Epithelial cell of proximal tubule (primary cell): ENCODE measurements at regions not wholly inside any gene's neighbourhood (a gene's known extent, or its start where the extent isn't known, plus 50 kb on each side); places are given as distances from the start of the nearest gene placed in this dataset.
"Not testable (repeated sequence)": the region's sequence is repeated elsewhere in the genome, so short reads cannot be mapped to it uniquely, and the experiment has no call there.

Source experiments
- DNase-seq: peaks from one replicate; pipeline ENCODE4 v3.0.0-alpha.2; 2011; ENCODE audit warnings: low read depth
- H3K4me3 ChIP-seq: 2 replicates; pipeline ENCODE4 v1.5.1; 2011; ENCODE audit warnings: low read depth, mild to moderate bottlenecking, low read length
- TF ChIP-seq, protein P1 (sequence below): conservative IDR thresholded peaks from 2 replicates; pipeline ENCODE4 v1.5.1; 2012; ENCODE audit warnings: low read depth, mild to moderate bottlenecking, low read length

DNA sequence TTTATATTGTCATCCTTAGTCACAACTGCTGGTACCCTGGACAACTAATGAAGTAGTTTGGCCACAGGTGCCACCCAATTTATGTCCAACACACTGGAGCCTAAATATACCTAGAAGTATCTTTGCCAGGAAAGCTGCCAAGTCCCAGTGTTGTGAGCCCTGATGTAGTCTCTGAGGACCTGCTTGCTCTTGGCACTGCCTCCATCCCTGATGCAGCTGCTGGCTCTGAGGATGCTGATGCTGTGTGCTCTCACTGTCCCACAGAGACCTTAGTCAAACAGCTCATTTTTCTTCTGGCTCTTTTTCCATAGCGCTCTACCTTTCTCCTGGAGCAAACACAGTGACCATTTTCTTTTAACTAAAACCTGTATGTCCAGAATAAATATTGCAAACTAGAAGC, 1535.4 kb upstream of the ADGRL3 start:
- no peak overlapping the region for H3K4me3 ChIP-seq
- TF ChIP-seq, protein P1, sequence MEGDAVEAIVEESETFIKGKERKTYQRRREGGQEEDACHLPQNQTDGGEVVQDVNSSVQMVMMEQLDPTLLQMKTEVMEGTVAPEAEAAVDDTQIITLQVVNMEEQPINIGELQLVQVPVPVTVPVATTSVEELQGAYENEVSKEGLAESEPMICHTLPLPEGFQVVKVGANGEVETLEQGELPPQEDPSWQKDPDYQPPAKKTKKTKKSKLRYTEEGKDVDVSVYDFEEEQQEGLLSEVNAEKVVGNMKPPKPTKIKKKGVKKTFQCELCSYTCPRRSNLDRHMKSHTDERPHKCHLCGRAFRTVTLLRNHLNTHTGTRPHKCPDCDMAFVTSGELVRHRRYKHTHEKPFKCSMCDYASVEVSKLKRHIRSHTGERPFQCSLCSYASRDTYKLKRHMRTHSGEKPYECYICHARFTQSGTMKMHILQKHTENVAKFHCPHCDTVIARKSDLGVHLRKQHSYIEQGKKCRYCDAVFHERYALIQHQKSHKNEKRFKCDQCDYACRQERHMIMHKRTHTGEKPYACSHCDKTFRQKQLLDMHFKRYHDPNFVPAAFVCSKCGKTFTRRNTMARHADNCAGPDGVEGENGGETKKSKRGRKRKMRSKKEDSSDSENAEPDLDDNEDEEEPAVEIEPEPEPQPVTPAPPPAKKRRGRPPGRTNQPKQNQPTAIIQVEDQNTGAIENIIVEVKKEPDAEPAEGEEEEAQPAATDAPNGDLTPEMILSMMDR = no peak
- DNase-seq = no peak

DNA sequence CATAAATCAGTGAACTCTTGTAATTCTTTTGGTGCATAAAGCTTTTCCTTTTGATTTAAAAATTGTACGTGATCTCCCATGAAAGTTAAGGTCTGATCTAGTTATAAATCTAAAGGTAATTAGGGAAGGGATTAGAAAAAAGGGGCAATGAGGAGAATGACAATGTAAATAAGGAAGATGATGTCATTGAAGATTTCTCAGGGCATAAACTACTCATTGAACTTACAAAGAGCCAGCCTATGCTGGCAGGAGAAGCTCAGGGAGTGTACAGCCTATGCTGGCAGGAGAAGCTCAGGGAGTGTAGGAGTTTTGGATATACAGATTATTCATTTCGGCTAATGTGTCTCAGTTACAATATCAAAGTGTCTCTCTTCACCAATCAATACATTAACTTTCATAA, 1533.5 kb upstream of the ADGRL3 start:
- no peak for DNase-seq
- TF ChIP-seq, protein P1 = no peak
- no peak overlapping the region for H3K4me3 ChIP-seq

DNA sequence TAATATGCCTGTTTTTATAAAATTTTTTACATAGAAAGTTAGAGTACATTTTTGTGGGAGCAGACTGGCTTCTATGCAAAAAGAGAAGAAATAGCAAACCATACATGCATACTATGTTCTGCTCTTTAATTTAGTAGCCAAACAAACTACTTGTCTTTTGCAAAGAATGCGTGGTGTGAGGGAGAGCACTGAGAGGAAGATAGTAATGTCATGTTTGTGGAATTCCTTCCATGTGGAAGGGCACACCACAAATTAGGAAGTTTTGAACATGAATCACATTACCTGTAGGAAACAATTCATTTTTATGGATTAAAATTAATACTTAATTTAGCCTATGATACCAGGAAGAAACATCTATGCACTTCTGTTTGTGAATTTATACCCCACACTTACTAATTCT, 1529.1 kb upstream of the ADGRL3 start:
- TF ChIP-seq, protein P1 = no peak
- no peak overlapping the region for H3K4me3 ChIP-seq
- DNase-seq = no peak

DNA sequence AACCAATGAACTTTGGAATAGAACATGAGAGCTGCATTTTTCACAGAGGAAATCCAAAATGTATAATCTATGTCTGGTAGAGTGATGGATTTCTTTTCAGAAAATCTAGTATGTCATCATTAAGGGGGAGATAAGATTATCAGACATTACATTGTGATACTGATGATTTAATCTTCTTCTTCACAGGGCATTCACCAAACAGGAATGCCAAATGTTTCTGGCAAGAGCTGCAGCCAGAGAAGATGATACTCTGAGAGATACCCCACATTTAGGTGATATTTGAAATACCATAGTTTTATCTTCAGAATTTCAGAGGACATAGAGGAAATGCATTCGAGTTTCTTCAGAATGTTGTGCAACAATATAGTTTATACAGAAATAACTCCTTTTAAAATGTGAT, 1523.7 kb upstream of the ADGRL3 start:
- TF ChIP-seq, protein P1 = no peak
- DNase-seq = no peak
- H3K4me3 ChIP-seq = no peak overlapping the region

DNA sequence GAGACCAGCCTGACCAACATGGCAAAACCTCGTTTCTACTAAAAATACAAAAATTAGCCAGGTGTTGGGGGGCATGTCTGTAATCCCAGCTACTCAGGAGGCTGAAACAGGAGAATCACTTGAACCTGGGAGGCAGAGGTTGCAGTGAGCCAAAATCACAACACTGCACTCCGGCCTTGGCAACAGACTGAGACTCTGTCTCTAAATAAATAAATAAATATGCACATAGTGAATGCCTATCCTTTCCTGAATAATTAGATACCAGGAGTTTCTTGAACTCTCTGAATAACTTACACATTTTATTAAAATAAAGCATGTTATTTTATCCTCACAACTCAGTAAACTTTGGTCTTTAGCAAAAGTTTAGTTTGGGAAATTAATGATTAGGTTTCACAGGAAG, 1523.1 kb upstream of the ADGRL3 start:
- H3K4me3 ChIP-seq, DNase-seq: not testable (repeated sequence)

DNA sequence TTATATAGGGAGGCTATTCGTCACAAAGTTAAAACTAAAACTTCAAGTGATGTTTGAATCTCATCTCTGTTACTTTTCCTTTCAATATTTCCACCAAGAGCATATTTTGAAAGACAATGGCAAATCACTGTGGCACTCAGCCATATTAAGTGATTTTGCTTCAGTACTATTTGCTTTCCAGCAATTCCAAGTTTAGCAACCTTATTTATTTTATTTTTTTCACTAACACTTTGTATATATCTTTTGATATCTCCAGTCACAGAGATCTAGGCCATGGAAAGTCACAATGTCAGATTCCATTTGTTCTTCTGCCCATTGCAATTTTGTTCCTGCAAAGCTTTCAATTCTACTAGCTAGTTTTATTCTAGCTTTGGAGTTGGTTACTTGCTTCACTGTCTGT, 1514.5 kb upstream of the ADGRL3 start:
- no peak overlapping the region for H3K4me3 ChIP-seq

DNA sequence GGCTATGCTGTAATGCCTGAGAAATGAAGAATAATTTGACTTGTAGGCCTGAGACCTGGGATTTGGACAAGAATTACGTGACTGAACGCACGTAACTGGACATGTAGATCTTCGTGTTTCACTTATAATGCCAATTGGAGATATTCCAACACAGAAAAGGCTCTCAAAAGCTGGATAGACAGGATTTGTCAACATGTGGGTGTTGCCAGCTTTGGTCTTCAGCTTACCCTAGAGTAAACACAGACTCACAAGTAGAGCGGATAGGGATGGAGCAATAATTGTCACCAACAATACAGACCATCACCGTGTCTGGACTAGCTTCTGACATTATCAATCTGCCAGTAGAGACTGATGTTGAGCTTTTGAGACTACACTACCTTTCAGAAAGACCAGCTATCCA, 1511.0 kb upstream of the ADGRL3 start:
- DNase-seq = no peak
- TF ChIP-seq, protein P1 = no peak
- no peak overlapping the region for H3K4me3 ChIP-seq

More for the DNA sequence above, 1514.5 kb upstream of the ADGRL3 start:
- TF ChIP-seq, protein P1 = no peak
- no peak for DNase-seq
